Inflammatory macrophage treated with lipopolysaccharide for 4 hours (primary cell): ENCODE measurements at regions not wholly inside any gene's neighbourhood (a gene's known extent, or its start where the extent isn't known, plus 50 kb on each side); places are given as distances from the start of the nearest gene placed in this dataset.
"Not testable (repeated sequence)": the region's sequence is repeated elsewhere in the genome, so short reads cannot be mapped to it uniquely, and the experiment has no call there.

Experiments used
- DNase-seq: peaks from one replicate; pipeline ENCODE4 v3.0.0-alpha.2; 2020

DNA sequence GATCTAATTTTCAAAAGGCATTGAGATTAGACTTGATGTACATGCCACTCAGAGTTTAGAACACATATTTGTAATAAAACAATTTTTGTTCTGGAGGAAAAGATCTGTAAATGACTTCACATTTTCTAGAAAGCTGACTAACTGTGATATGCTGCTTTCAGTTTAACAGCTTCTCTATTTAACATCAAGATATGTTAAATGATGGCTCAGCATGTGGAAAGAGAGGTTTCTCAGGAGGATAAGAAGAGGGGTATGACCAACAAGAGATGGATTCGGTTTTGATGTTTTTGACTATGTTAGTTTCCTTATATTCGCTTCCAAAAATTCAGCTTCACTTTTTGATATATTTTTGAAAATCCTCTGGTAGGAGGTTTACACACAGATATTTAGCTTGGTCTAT, 698.7 kb downstream of the GLUD2 start:
- DNase-seq, result no peak

DNA sequence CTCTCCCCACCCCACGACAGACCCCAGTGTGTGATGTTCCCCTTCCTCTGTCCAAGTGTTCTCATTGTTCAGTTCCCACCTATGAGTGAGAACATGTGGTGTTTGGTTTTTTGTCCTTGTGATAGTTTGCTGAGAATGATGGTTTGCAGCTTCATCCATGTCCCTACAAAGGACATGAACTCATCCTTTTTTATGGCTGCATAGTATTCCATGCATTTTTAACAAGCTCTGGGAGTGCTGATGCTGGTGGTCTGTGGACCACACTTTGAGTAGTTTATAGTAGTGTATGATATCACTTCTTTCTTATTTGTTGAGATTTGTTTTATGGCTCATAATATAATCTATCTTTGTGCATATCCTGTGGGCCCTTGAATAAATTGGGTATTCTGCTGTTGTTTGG, 706.2 kb downstream of the GLUD2 start:
- not testable (repeated sequence) for DNase-seq

DNA sequence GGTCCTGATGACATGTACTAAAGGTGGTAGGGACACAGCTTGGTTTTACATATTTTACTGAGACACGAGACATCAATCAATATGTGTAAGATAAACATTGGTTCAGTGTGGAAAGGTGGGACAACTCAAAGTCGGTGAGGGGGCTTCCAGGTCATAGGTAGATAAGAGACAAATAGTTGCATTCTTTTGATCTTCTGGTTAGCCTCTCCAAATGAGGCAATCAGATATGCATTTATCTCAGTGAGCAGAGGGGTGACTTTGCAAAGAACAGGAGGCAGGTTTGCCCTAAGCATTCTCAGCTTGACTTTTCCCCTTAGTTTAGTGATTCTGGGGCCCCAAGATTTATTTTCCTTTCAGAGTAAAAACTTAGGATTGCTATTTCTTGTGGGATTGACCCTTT, 706.9 kb downstream of the GLUD2 start:
- no peak for DNase-seq

DNA sequence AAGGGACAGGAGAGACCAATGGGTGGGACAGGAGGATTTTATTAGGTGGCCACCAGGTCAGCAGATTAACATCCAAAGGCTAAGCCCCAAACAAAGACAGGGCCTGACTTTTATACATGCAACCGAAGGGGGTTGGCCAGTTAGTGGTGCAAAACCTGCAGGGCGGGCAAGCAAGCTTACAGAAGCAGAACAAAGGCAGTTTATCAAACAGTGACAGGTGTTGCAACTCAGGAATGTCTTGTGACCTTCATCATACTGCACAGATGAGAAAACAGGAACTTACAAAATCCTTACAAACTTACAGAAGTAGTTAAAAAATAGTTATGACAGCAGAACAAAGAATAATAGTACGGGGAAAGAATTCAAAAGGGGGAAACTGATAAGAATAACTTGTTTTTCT, 708.1 kb downstream of the GLUD2 start:
- DNase-seq, result no peak

DNA sequence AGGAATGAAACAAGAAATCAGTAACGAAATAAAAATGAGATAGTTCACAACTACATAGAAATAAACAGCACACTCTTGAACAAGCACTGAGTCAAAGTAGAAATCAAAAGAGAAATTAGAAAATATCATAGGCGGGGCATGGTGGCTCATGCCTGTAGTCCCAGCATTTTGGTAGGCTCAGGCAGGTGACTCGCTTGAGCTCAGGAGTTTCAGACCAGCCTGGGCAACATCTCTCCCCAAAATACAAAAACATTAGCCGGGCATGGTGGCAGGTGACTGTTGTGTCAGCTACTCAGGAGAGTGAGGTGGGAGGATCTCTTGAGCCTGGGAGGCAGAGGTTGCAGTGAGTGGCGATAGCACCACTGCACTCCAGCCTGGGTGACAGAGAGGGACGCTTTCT, 714.4 kb downstream of the GLUD2 start:
- DNase-seq, result no peak

DNA sequence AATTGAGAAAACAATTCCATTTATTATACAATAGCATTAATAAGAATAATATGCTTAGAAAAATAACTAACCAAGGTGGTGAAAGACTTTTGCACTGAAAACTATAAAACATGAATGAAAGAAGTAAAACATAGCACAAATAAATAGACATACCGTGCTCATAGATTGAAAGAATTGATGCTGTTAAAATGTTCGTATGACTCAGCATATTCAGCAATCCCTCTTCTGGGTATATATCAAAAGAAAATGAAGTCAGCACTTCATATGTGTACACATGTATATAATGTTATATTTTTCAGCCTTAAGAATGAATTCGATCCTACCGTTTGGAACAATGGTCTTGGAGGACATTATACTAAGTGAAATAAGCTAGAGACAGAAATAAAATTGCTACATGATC, 716.3 kb downstream of the GLUD2 start:
- no peak for DNase-seq

DNA sequence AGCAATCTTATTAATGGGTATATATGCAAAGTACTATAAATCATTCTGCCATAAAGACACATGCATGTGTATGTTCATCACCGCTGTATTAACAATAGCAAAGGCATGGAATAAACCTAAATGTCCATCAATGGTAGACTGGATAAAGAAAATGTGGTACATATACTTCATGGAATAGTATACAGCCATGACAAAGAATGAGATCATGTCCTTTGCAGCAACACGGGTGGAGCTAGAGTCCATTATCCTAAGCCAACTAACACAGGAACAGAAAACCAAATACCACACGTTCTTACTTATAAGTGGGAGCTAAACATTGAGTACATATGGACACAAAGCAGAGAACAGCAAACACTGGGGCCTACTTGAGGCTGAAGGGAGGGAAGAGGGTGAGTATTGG, 720.8 kb downstream of the GLUD2 start:
- not testable (repeated sequence) for DNase-seq

DNA sequence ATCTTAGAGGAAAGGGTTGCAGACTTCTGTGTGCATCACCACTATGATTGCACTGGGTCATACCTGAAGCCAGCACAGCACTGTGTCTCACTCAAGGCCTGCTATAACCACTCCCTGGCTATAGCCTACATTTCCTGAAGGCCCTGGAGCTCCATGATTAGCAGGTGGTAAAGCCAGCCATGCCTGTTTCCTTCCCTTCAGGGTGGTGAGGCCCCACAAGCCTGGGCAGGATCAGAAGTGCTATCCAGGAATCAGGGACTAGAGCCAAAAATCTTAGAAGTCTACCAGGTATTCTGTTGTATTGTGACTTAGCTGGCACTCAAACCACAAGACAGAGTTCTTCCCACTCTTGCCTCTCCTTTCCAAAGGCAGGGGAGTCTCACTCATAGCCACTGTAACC, 734.6 kb downstream of the GLUD2 start:
- DNase-seq, result no peak

DNA sequence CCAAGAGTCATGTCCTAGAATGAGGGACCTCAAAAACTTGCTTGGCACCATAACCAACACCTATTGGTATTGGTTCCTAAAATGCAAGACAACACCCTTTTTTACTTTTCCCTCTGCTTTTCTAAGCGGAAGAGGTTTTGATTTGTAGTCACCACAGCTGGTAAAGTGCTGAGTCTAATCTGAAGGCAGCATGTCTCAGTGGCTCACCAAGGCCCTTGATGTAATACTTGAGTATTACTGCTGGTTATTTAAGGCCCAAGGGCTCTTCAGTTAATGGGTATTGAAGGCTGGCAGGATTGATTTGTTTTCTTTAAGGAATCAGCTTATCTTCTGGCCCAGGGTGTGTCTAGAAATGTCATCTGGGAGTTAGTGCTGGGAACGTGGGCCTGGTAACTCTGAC, 735.1 kb downstream of the GLUD2 start:
- no peak for DNase-seq

DNA sequence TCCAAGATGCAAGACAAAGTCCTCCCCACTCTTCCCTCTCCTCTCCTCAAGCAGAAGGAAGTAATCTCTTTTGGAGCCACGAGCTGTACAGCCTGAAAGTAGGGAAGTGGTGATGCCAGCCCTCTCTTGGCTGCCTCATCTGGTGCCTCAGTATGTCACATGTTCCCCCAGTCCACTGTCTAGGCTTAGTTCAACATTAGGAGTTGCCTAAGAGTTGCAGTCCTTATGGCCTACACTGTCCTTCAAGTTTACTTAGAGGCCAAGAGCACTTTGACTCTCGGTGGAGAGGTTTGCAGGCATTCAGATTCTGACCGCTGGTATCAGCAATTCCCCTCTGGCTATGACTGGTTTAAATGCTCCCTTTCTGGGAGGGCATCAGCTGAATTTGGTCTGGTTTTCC, 735.6 kb downstream of the GLUD2 start:
- DNase-seq, result no peak

DNA sequence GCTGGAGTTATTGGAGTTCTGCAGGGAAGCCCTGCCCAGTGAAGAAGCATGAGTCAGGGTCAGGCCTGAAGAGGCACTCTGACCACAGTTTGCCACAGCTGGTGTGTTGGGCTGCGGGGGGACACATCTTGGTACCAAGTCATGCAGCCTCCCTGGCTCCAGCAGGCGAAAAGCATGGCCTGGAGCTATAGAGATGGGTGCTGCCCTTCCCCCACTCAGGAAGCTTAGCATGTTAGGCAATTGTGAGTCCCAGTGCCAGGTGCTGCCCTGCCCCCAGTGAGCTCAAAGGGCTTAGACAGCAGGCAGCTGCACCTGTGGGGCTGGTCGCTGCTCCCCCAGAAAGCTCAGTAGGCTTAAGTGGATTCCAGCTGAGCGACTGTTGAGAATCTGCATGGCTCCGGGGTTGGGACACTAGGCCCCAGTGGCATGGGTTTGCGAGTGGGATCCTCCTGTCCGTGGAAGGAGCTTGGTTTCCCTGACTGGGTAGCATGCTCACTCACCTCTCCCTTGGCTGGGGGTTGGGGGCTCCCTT, 755.5 kb downstream of the GLUD2 start:
- DNase-seq, result no peak

DNA sequence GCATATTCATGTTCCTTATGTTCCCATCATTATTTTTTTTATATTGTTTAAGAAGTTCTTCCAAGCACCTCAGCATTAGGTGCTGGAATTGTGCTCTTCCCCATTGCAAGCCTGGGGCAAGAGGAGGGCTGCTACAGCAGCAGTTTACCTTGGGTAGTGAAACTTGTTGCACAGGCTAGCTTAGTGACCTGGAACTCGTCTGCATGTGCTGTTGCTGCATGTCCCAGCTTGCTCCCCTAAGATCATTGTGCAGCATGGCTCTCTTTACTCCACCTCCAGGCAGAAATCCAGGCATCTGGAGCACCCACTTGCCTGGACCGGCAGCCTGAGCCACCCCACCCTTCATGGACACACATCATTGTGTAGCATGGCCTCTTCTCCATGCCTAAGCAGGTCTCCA, 776.0 kb downstream of the GLUD2 start:
- DNase-seq, result no peak

DNA sequence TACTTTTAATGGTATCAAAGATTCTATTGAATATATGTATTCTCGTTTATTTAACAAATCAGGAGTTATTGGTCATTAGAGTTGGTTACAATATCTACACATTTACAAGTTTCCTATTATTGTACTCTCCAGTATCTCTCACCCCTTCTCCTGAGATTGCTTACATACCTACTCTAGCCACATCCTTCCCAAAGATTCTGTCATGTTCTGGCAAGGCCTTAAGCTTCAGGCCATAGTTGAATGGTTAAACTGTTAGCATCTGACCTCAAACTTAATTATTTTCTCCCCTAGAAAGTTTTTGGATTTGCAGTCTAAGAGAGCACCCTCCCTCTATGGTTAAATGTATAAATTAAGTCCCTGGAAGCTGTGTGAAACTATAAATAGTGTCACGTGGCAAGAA, 784.2 kb downstream of the GLUD2 start:
- no peak for DNase-seq

DNA sequence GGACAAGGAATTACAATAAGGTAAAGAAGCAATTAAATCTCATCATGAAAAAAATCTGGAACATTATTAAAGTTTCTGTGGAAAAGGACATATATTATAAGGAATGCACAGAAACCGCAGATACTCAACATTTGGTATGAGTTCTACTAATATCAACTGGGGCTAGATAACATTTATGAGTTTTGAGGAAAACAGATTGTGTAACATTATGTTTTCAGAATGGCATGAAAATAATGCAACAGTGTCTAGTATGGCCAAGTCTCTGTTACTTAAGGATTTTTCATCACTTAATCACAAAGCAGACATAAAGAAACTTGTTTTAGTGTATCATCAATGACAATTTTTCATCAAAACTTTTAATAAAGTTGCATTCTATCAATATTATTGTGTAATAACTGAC, 785.0 kb downstream of the GLUD2 start:
- no peak for DNase-seq

DNA sequence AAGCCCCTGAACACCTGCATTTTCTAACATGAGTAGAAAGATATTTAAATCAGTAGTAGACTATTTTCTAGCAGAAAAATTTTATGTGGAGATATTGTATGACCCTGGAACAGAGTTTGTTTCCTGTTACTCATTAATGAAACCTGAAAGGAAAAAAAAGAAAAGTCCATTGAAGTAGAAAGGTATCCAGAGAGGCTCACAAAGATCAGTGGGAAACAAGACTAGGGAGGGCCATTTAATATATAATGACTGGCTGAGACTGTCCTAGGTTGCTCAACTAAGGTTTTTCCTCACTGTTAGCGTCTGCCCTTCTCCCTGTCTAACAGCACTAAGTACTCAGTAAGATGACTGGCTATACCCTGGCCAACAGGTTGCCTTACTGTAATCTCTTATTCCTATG, 788.6 kb downstream of the GLUD2 start:
- no peak for DNase-seq

DNA sequence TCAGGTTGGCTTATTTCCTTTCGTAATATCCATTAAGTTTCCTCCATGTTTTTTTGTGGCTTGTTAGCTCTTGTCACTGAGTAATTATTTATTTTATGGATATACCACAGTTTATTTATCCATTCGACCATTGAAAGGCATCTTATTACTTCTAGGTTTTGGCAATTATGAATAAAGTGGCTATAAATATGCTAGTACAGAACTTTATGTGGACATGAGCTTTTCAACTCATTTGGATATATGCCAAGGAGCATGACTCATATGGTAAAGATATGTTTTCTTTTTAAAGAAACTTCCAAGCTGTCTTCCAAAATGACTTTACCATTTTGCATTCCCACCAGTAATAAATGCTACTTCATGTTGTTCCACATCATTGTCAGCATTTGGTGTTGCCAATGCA, 803.6 kb downstream of the GLUD2 start:
- DNase-seq, result no peak

DNA sequence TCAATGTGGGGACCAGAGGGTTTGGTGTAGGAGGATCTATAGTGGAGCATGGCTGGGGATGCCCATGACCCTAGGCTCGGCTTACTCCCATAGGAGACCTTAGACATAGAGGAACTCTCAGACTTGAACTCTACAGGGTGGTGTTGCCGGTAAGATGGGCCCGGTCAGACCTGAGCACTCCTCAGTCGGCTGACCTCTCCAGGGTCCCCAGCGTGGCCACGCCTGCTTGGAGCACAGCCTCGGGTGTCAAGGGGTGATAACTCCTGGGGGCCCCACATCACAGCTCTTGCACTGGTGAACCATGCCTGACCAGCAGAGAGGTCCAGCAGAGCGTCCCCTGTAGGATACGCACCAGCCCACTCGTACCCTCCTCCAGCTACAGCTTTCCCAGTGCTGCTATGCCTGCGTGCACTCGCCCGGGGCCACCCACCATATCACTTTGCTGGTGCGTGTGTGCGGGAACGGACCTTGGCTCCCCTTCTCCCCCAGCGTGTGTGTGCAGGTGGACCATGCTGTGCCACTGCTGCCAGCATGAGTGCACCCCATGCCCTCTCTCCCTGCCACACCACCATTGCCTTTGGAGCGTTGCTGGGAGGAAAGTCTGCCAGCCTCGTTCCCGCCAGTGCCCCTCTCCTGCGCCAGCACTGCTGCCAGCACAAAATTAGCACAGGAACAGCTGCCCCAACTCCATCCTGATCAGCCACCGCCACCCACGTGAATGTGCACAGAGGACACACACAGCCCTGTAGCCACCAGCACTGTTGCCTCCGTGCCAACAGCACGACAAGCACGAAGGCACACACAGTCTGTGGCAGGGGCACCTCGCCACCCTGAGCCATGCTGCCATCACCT, 806.6 kb downstream of the GLUD2 start:
- no peak for DNase-seq

DNA sequence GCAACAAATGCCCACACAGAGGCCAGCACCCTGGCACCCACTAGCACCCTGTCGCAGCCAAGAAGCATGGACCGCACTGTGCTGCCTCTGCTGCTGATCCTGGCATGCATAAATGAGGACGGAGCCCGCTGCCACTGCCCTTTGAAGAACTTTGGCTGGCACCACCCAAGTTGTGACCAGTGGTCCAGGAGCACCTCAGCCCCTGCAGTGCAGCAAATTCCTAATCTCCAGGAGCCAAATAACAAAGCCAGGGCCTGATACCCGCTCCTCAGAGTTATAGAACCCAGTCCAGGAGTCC, 807.2 kb downstream of the GLUD2 start:
- DNase-seq, result no peak

DNA sequence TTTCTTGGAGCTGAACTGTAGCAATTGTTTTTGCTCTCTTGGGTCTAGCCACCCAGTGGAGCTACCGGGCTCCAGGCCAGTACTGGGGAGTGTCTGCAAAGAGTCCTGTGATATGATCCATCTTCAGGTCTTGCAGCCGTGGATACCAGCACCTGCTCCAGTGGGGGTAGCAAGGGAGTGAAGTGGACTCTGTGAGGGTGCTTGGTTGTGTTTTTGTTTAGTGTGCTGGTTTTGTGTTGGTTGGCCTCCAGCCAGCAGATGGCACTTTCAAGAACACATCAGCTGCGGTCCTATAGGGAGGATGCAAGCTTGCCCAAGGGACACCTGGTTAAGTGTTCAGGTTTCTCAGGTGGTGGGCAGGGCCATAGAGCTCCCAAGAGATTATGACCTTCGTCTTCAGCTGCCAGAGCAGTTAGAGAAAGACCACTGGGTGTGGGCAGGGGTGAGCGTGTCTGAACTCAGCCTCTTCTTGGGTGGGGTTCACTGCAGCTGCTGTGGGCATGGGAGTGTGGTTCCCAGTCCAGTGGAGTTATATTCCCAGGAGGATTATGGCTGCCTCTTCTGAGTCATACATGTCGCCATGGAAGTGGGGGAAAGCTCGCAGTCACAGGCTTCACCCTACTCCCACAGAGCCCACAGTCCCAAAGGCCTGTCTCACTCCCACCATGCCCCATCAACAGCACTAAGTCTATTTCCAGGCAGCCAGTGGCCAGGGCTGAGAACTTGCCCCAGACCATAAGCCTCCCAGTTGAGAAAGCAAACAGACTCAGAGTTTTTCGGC, 811.6 kb downstream of the GLUD2 start:
- no peak for DNase-seq

DNA sequence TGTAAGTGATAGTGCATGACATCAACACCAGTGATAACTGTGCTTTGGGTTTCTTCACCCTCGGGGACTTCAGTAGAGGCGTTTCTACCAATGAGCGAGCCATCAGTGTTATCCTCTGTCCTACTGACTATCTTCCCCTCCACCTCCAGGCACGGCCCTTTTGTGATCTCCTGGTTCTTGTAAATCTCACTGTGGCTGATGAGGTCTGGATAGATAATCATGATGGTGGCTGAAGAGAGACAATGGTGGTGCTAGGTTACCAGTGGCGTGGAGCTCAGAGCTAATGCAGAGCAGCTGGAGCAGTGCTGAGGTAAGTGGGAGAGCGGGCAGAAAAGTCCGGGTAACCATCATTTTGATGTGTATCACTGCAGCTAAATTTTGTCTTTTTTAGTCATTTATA, 816.6 kb downstream of the GLUD2 start:
- DNase-seq, result no peak

DNA sequence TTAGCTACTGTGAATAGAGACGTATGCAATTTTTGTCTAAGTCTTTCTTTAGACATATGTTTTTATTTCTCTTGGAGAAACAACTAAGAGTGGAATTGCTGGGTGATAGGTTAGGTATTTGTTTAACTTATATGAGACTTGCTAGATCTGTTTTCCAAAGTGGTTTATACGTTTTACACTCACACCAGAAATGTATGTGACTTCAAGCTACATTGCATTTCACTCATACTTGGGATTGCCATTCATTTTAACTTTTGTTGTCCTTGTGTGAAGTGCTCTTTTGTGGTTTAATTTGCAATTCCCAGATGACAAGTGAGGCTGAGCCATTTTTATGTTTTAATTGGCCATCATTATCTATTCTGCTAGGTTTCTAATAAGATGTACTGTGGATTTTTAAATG, 817.2 kb downstream of the GLUD2 start:
- no peak for DNase-seq

DNA sequence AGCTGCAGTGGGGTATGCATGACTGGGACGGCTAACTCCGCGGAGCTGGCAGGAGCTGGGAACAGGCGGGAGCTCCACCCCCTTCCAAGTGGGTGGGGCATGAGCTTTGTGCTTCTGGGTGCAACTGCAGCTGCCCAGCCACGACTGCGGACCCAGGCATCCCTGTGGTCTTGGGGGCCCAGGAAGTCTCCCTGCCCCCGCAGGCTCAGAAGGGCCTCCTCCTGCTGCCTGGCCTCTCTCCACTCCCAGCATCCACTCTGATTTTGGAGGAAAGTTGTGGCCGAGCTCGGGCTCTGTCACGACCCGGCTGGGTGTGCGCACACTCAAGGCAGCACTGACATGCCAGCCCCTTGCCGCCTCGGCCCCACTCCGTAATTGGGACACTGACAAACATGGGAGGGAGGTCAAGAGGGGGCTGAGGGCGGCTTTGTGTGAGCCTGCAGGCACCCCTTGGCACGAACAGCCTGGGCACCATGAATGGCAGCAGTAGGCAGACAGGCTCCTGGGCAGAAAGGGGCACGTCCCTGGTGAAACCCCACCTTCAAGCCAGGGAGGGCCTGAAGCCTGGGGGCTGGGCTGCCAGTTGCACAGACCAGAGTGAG, 822.6 kb downstream of the GLUD2 start:
- DNase-seq, result no peak

DNA sequence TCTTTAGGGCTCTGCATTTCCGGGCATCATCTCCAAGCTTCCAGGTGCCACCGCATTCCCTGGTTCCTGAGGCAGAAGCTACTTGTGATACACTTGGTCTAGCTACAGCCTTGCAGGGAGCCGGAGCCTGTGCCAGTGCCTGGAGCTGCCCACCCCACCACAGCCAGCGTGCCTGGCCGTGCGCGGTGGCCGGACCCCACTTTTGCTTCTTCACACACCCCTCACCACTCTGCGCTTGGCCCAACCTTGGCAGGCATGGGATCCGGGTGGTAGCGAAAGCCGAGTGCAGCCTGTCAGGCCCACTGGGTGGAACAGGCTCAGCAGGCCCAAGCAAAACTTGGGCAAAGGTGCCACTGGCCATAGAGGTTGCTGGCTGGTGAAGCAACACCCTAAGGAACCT, 823.7 kb downstream of the GLUD2 start:
- DNase-seq, result no peak

DNA sequence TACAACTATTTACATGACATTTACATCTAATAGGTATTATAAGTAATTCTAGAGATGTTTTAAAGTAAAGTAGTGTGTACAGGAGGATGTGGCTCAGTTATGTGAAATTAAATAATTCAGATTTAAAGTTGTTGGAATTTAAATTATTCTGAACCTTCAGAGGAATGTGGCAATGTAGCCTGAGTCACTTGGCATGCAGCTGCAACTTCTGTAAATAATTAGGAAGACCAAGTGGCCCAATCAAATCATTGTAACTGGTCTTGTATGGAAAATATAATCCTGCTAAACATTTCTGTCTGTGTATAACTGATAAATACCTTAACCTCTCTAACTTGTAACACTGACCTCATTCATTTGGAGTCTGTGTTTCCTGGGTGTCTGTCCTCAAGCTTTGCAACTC, 828.9 kb downstream of the GLUD2 start:
- no peak for DNase-seq
